ENCODE measurements at regions not wholly inside any gene's neighbourhood (a gene's known extent, or its start where the extent isn't known, plus 50 kb on each side); places are given as distances from the start of the nearest gene placed in this dataset.

- H3K4me2 ChIP-seq (ENCODE audit: control insufficient read depth, insufficient read depth) = no peak overlapping the region
- WGBS (ENCODE audit: insufficient coverage, insufficient replicate concordance, low lambda C conversion rate, missing lambda C conversion rate) = 0% methylated on average over 1 of the region's 1 CpG
Observed at GRCh38 chr3:33941804-33942203, 143.4 kb downstream of the PDCD6IP start.

DNA sequence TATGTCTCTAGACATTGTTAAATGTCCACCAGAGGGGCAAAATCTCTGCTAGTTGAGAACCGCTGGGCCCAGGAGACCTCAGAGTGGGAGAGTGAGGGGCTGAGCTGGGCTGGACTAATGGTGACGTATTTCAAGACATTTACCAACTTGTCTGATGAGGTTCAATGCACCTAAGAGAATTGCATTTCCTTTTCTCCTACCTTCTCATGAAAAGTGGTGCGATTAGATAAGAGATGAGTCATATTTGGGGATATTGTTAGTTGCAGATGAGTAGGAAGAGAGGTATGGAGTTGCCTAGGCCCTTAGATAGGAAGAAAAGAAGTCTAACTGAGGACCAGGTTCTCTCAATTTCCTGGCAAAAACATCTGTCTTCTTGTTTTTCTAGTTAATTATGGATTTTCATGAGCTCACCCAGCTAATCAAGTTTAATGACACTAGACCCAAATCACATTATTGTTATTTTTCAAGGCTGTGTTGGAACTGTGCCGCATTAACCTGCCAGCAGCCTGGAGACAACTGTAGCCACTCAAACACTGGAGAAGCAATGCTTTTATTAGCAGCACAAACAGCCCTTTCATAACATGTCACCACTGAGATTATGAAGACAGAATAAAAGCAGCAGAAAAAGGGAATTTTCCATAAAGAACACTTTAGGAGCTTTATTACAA is 144.2 kb downstream of the PDCD6IP start:
- RAD21 ChIA-PET (ENCODE audit: unreplicated experiment) = interaction anchor here (0.6 kb wide), 1 partner anchor 231 kb away, joined by 3 read pairs; no protein-coding TSS in a partner anchor
- intact Hi-C loops (cut with micrococcal nuclease; ENCODE audit: unreplicated experiment) = no loop called here
- Histone ChIP-seq H3K4me1 (ENCODE audit: control insufficient read depth, insufficient read depth, low read length) (no peaks in the 10 kb centered on the region), H3K79me2 (ENCODE audit: control insufficient read depth, insufficient read depth, low read length) (no peaks in the 10 kb centered on the region), H3K27me3 (replicated peaks in 1 of 2; ENCODE audit: control insufficient read depth in 2 of 2, insufficient read depth in 2 of 2, low read length in 1 of 2) (no peaks in the 10 kb centered on the region), H3K4me3 (no peak overlapping the region), H3K9me3 (replicated peaks; ENCODE audit: control insufficient read depth, insufficient read depth, low read length) (no peaks in the 10 kb centered on the region), H4K20me1 (ENCODE audit: control insufficient read depth, insufficient read depth) (no peaks in the 10 kb centered on the region), H3K36me3 (ENCODE audit: control insufficient read depth in 2 of 2, insufficient read depth in 2 of 2, low read length in 1 of 2) (no peaks in the 10 kb centered on the region), H3K9ac (ENCODE audit: control insufficient read depth, insufficient read depth, low read length) (no peak overlapping the region), H3K27ac (ENCODE audit: control insufficient read depth, insufficient read depth) (no peak overlapping the region), H3K4me2 (ENCODE audit: control insufficient read depth, insufficient read depth) (no peak overlapping the region), H2AFZ (ENCODE audit: control insufficient read depth, low read depth, low read length) (no peak overlapping the region)
- ATAC-seq (peak; percentile 75), FAIRE-seq (no peak), DNase-seq (ENCODE audit: low read depth, low spot score) (no peak)
- CTCF ChIA-PET = interaction anchor here (1.3 kb wide), 1 partner anchor 59 kb away, joined by 3 read pairs; no protein-coding TSS in a partner anchor
- no TSS peak for BruUV-seq (replicated peaks)
- SMC1A ChIA-PET (ENCODE audit: uncharacterized antibody, unreplicated experiment) = no interaction called here
- in situ Hi-C loops (cut with MboI) = no loop called here
- WGBS (ENCODE audit: insufficient coverage, insufficient replicate concordance, low lambda C conversion rate, missing lambda C conversion rate) = 25% methylated on average over 4 of the region's 4 CpGs
- POLR2A ChIA-PET = no interaction called here
- no peak for TF ChIP-seq FOS (IDR thresholded peaks at IDR 0.05; ENCODE audit: borderline replicate concordance, extremely low read depth, insufficient read length)
- TF ChIP-seq SUPT20H (IDR thresholded peaks at IDR 0.05; ENCODE audit: borderline replicate concordance, control insufficient read depth, low read depth, low read length) = no peak
- TF ChIP-seq, protein P1, sequence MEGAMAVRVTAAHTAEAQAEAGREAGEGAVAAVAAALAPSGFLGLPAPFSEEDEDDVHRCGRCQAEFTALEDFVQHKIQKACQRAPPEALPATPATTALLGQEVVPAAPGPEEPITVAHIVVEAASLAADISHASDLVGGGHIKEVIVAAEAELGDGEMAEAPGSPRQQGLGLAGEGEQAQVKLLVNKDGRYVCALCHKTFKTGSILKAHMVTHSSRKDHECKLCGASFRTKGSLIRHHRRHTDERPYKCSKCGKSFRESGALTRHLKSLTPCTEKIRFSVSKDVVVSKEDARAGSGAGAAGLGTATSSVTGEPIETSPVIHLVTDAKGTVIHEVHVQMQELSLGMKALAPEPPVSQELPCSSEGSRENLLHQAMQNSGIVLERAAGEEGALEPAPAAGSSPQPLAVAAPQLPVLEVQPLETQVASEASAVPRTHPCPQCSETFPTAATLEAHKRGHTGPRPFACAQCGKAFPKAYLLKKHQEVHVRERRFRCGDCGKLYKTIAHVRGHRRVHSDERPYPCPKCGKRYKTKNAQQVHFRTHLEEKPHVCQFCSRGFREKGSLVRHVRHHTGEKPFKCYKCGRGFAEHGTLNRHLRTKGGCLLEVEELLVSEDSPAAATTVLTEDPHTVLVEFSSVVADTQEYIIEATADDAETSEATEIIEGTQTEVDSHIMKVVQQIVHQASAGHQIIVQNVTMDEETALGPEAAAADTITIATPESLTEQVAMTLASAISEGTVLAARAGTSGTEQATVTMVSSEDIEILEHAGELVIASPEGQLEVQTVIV (IDR thresholded peaks at IDR 0.05; ENCODE audit: borderline replicate concordance, partially characterized antibody) = no peak
- no peak for TF ChIP-seq RAD51 (IDR thresholded peaks at IDR 0.05)
- TF ChIP-seq, protein P2, sequence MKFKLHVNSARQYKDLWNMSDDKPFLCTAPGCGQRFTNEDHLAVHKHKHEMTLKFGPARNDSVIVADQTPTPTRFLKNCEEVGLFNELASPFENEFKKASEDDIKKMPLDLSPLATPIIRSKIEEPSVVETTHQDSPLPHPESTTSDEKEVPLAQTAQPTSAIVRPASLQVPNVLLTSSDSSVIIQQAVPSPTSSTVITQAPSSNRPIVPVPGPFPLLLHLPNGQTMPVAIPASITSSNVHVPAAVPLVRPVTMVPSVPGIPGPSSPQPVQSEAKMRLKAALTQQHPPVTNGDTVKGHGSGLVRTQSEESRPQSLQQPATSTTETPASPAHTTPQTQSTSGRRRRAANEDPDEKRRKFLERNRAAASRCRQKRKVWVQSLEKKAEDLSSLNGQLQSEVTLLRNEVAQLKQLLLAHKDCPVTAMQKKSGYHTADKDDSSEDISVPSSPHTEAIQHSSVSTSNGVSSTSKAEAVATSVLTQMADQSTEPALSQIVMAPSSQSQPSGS (IDR thresholded peaks at IDR 0.05; ENCODE audit: low read length) = no peak
- TF ChIP-seq ZZZ3 (IDR thresholded peaks at IDR 0.05; ENCODE audit: control insufficient read depth, insufficient read length, low read depth) = no peak
- TF ChIP-seq POLR2AphosphoS5 (IDR thresholded peaks at IDR 0.05; ENCODE audit: low read length) = no peak
- TF ChIP-seq ATF7 (IDR thresholded peaks at IDR 0.05; ENCODE audit: low read depth) = no peak

More at GRCh38 chr3:33941804-33942203, 143.4 kb downstream of the PDCD6IP start:
- BruUV-seq (replicated peaks) = no TSS peak
- H3K27me3 ChIP-seq (replicated peaks in 1 of 2; ENCODE audit: control insufficient read depth in 2 of 2, insufficient read depth in 2 of 2, low read length in 1 of 2) = no peaks in the 10 kb centered on the region
- no peaks in the 10 kb centered on the region for H3K4me1 ChIP-seq (ENCODE audit: control insufficient read depth, insufficient read depth, low read length)
- SMC1A ChIA-PET (ENCODE audit: uncharacterized antibody, unreplicated experiment) = no interaction called here
- intact Hi-C loops (cut with micrococcal nuclease; ENCODE audit: unreplicated experiment) = no loop called here
- no peak overlapping the region for H2AFZ ChIP-seq (ENCODE audit: control insufficient read depth, low read depth, low read length)
- FAIRE-seq = no peak
- ATAC-seq = peak; percentile 88
- H4K20me1 ChIP-seq (ENCODE audit: control insufficient read depth, insufficient read depth) = no peaks in the 10 kb centered on the region
- DNase-seq (ENCODE audit: low read depth, low spot score) = peak; percentile 17
- H3K9me3 ChIP-seq (replicated peaks; ENCODE audit: control insufficient read depth, insufficient read depth, low read length) = no peaks in the 10 kb centered on the region
- POLR2A ChIA-PET = interaction anchor here (0.5 kb wide), 1 partner anchor 76 kb away, joined by 7 read pairs; no protein-coding TSS in a partner anchor
- TF ChIP-seq MYC (IDR thresholded peaks at IDR 0.05; ENCODE audit: insufficient read depth, insufficient read length, insufficient replicate concordance, low read length, severe bottlenecking) (no peak), ZNF207 (IDR thresholded peaks at IDR 0.05; ENCODE audit: borderline replicate concordance) (no peak), YBX1 (IDR thresholded peaks at IDR 0.05) (no peak), SPI1 (IDR thresholded peaks at IDR 0.05; ENCODE audit: borderline replicate concordance, insufficient read depth, low read depth, low read length) (no peak), TCF3 (IDR thresholded peaks at IDR 0.05; ENCODE audit: borderline replicate concordance, insufficient read depth, low read depth, low read length) (no peak), EED (IDR thresholded peaks at IDR 0.05; ENCODE audit: low read depth) (no peak), CEBPB (IDR thresholded peaks at IDR 0.05; ENCODE audit: borderline replicate concordance in 1 of 2, low read depth in 2 of 2, low read length in 2 of 2) (no peak), BMI1 (IDR thresholded peaks at IDR 0.05; ENCODE audit: borderline replicate concordance) (no peak), CREB1 (IDR thresholded peaks at IDR 0.05; ENCODE audit: low read depth) (no peak), MEF2A (IDR thresholded peaks at IDR 0.05; ENCODE audit: insufficient read depth, low read depth, low read length) (no peak), SRF (IDR thresholded peaks at IDR 0.05; ENCODE audit: low read depth in 2 of 2, low read length in 2 of 2) (no peak), ZSCAN29 (IDR thresholded peaks at IDR 0.05) (no peak), LARP7 (IDR thresholded peaks at IDR 0.05) (no peak), RAD21 (IDR thresholded peaks at IDR 0.05; ENCODE audit: insufficient read depth, low read depth, low read length) (no peak), TARDBP (IDR thresholded peaks at IDR 0.05; ENCODE audit: borderline replicate concordance) (no peak), KDM1A (IDR thresholded peaks at IDR 0.05; ENCODE audit: borderline replicate concordance) (no peak)
- CTCF ChIA-PET = no interaction called here
- H3K9ac ChIP-seq (ENCODE audit: control insufficient read depth, insufficient read depth, low read length) = no peak overlapping the region
- no peaks in the 10 kb centered on the region for H3K79me2 ChIP-seq (ENCODE audit: control insufficient read depth, insufficient read depth, low read length)
- in situ Hi-C loops (cut with MboI) = no loop called here
- H3K4me3 ChIP-seq = no peak overlapping the region
- H3K36me3 ChIP-seq (ENCODE audit: control insufficient read depth in 2 of 2, insufficient read depth in 2 of 2, low read length in 1 of 2) = no peaks in the 10 kb centered on the region
- RAD21 ChIA-PET (ENCODE audit: unreplicated experiment) = no interaction called here
- H3K27ac ChIP-seq (ENCODE audit: control insufficient read depth, insufficient read depth) = no peak overlapping the region
